GM21737 (cell line): ENCODE measurements at regions not wholly inside any gene's neighbourhood (a gene's known extent, or its start where the extent isn't known, plus 50 kb on each side); places are given as distances from the start of the nearest gene placed in this dataset.

Experiments
- ATAC-seq: cut with Tn5 transposase; IDR thresholded peaks from one replicate; pipeline ENCODE4 v1.9.1; 2021; ENCODE audit warnings: mild to moderate bottlenecking, moderate library complexity; ENCODE audit not compliant: unreplicated experiment

- no peak for ATAC-seq
Measured at GRCh38 chr19:16022251-16022650, 54.0 kb upstream of the TPM4 start.

GRCh38 chr19:16022681-16023080 is 53.6 kb upstream of the TPM4 start:
- no peak for ATAC-seq

- no peak for ATAC-seq
Measured at GRCh38 chr19:16023146-16023915, 53.0 kb upstream of the TPM4 start.

- no peak for ATAC-seq
Measured at GRCh38 chr19:16024266-16025107, 51.8 kb upstream of the TPM4 start.

- no peak for ATAC-seq
Measured at GRCh38 chr19:16025108-16026101, 50.9 kb upstream of the TPM4 start.

GRCh38 chr19:16026131-16026530 is 50.2 kb upstream of the TPM4 start:
- no peak for ATAC-seq
